ENCODE measurements at regions not wholly inside any gene's neighbourhood (a gene's known extent, or its start where the extent isn't known, plus 50 kb on each side); places are given as distances from the start of the nearest gene placed in this dataset.

- H3K9ac ChIP-seq (ENCODE audit: extremely low read depth, low read length, poor library complexity, severe bottlenecking): no peak overlapping the region
- H3K27me3 Mint-ChIP-seq (ENCODE audit: insufficient read depth): no peaks in the 10 kb centered on the region
- H3K9me3 ChIP-seq (ENCODE audit: control insufficient read depth, low read length): no peaks in the 10 kb centered on the region
- 85 to 100% methylated on average over 1 to 3 of the region's 3 CpGs for WGBS, 2 experiments (ENCODE audit: insufficient coverage in 1 of 2, insufficient read length in 1 of 2)
- no peak overlapping the region for H3K27ac Mint-ChIP-seq
- no peaks in the 10 kb centered on the region for H3K36me3 ChIP-seq (ENCODE audit: control insufficient read depth, insufficient read depth, low read length)
- no peaks in the 10 kb centered on the region for H3K36me3 Mint-ChIP-seq (ENCODE audit: low read depth)
- peaks cover 8% of the 10 kb centered on the region for H3K4me1 Mint-ChIP-seq
- H3K4me3 ChIP-seq (ENCODE audit: low read length): no peak overlapping the region
- no peak overlapping the region for H3K27ac ChIP-seq (ENCODE audit: low read depth, low read length)
- H3K4me1 ChIP-seq (ENCODE audit: control insufficient read depth, insufficient read depth, low read length): no peaks in the 10 kb centered on the region
- DNase-seq: no peak
- H3K27me3 ChIP-seq (ENCODE audit: control insufficient read depth, insufficient read depth, low read length, poor library complexity, severe bottlenecking): no peaks in the 10 kb centered on the region
- no peaks in the 10 kb centered on the region for H3K9me3 Mint-ChIP-seq
- no peak for TF ChIP-seq CTCF (conservative IDR thresholded peaks at IDR 0.05)
- no peak overlapping the region for H3K4me3 Mint-ChIP-seq
Measured at GRCh38 chr4:117375101-117375500, 289.7 kb upstream of the TRAM1L1 start.

DNA sequence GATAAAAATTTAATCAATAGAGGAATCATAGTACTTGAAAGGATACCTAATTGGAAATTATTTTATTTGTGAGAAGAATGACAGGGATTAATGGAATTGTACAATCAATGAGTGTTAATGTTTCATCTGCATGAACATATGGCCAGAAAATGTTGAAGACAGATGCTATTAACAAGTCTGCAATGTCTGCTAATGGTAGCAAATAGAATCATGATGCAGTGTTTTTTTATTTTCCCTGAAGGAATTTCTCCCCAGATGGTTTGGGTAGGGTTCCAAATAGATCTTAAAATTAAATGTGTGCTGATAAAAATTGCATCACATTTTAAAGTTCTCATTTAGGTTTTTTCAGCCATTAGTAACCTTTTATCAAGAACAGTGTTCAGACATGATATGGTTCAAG, 291.3 kb upstream of the TRAM1L1 start:
- H3K27me3 ChIP-seq (ENCODE audit: control insufficient read depth, insufficient read depth, low read length, poor library complexity, severe bottlenecking): no peaks in the 10 kb centered on the region
- DNase-seq: no peak
- no peak overlapping the region for H3K4me3 ChIP-seq (ENCODE audit: low read length)
- H3K9me3 ChIP-seq (ENCODE audit: control insufficient read depth, low read length): no peaks in the 10 kb centered on the region
- no peaks in the 10 kb centered on the region for H3K36me3 ChIP-seq (ENCODE audit: control insufficient read depth, insufficient read depth, low read length)
- Mint-ChIP-seq H3K4me3 (no peak overlapping the region), H3K9me3 (no peaks in the 10 kb centered on the region), H3K4me1 (no peaks in the 10 kb centered on the region), H3K36me3 (ENCODE audit: low read depth) (no peaks in the 10 kb centered on the region), H3K27me3 (ENCODE audit: insufficient read depth) (no peaks in the 10 kb centered on the region), H3K27ac (no peak overlapping the region)
- no peak overlapping the region for H3K27ac ChIP-seq (ENCODE audit: low read depth, low read length)
- H3K4me1 ChIP-seq (ENCODE audit: control insufficient read depth, insufficient read depth, low read length): no peaks in the 10 kb centered on the region
- no peak for TF ChIP-seq CTCF (conservative IDR thresholded peaks at IDR 0.05)
- H3K9ac ChIP-seq (ENCODE audit: extremely low read depth, low read length, poor library complexity, severe bottlenecking): no peak overlapping the region

DNA sequence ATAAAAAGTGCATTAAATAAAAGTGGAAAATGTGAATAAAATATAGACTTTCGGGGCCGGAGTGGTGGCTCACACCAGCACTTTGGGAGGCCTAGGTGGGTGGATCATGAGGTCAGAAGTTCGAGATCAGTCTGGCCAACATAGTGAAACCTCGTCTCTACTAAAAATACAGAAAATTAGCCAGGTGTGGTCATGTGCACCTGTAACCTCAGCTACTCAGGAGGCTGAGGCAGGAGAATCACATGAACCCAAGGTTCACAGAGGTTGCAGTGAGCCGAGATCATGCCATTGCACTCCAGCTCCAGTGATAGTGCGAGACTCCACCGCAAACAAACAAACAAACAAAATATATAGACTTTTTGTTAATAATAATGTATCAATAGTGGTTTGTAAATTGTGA, 293.6 kb upstream of the TRAM1L1 start:
- Histone ChIP-seq H3K36me3 (ENCODE audit: control insufficient read depth, insufficient read depth, low read length) (no peaks in the 10 kb centered on the region), H3K27me3 (ENCODE audit: control insufficient read depth, insufficient read depth, low read length, poor library complexity, severe bottlenecking) (no peaks in the 10 kb centered on the region), H3K4me1 (ENCODE audit: control insufficient read depth, insufficient read depth, low read length) (no peaks in the 10 kb centered on the region), H3K9me3 (ENCODE audit: control insufficient read depth, low read length) (no peaks in the 10 kb centered on the region), H3K4me3 (ENCODE audit: low read length) (no peak overlapping the region), H3K27ac (ENCODE audit: low read depth, low read length) (no peak overlapping the region), H3K9ac (ENCODE audit: extremely low read depth, low read length, poor library complexity, severe bottlenecking) (no peak overlapping the region)
- Mint-ChIP-seq H3K9me3 (no peaks in the 10 kb centered on the region), H3K4me3 (no peak overlapping the region), H3K4me1 (no peaks in the 10 kb centered on the region), H3K36me3 (ENCODE audit: low read depth) (no peaks in the 10 kb centered on the region), H3K27me3 (ENCODE audit: insufficient read depth) (no peaks in the 10 kb centered on the region), H3K27ac (no peak overlapping the region)
- no peak for TF ChIP-seq CTCF (conservative IDR thresholded peaks at IDR 0.05)
- no peak for DNase-seq
- WGBS, 2 experiments (ENCODE audit: insufficient coverage in 1 of 2, insufficient read length in 1 of 2): 82 to 94% methylated on average over 4 to 6 of the region's 7 CpGs
